ENCODE measurements at regions not wholly inside any gene's neighbourhood (a gene's known extent, or its start where the extent isn't known, plus 50 kb on each side); places are given as distances from the start of the nearest gene placed in this dataset.

DNA sequence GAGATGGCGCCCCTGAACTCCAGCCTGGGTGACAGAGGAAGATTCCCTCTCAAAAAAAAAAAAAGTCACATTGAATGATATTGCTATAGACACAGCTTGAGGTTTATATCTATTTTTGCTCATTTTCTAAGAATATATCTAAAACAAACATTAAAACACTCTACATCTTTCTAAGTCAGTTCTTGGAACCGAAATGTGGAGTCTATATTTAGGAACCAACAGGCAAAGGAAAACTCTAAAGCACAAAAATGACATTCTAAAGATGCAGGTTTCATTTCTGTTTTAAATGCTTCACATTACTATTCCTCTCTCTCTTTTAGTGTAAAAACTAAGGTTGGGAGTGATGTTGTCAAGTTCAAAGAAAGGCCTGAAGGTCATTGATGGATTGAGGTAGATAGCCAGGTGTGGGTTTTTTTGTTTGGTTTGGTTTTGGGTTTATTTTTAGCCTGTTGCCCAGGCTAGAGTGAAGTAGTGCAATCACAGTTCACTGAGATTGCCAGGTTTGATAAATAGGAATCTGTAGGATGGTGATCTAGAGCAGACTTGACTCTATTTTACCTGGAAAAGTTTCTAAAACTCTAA, 194.0 kb upstream of the RBBP8 start:
- H4K20me1 ChIP-seq (ENCODE audit: insufficient read depth): no peaks in the 10 kb centered on the region
- no peak overlapping the region for H3K4me2 ChIP-seq (ENCODE audit: low read length)
- intact Hi-C loops (cut with micrococcal nuclease): no loop called here
- RAD21 ChIA-PET (ENCODE audit: low non-redundant PET in 1 of 2, low total read pairs in 2 of 2, uncharacterized antibody in 2 of 2, unreplicated experiment in 2 of 2): no interaction called here
- no peaks in the 10 kb centered on the region for H3K36me3 ChIP-seq (ENCODE audit: control insufficient read depth in 1 of 2, insufficient read depth in 2 of 2, low read length in 2 of 2)
- H3K4me1 ChIP-seq (ENCODE audit: control insufficient read depth in 1 of 2, insufficient read depth in 2 of 2, low read length in 2 of 2): no peaks in the 10 kb centered on the region
- no TSS peak for BruUV-seq (replicated peaks)
- no peak overlapping the region for H3K27ac ChIP-seq (ENCODE audit: low read depth, low read length)
- TF ChIP-seq ELF1 (IDR thresholded peaks at IDR 0.05; ENCODE audit: borderline replicate concordance, low read depth) (no peak), SP1 (IDR thresholded peaks at IDR 0.05; ENCODE audit: low read depth) (no peak), RAD21 (IDR thresholded peaks at IDR 0.05; ENCODE audit: low read depth) (no peak), EZH2 (IDR thresholded peaks at IDR 0.05) (no peak), POLR2A (IDR thresholded peaks at IDR 0.05; ENCODE audit: borderline replicate concordance, extremely low read depth, insufficient read depth, insufficient read length) (no peak), ZFX (IDR thresholded peaks at IDR 0.05) (no peak), FOSL1 (IDR thresholded peaks at IDR 0.05; ENCODE audit: low read depth) (no peak), POLR2AphosphoS5 (IDR thresholded peaks at IDR 0.05; ENCODE audit: low read depth, low read length) (no peak), TCF7L2 (IDR thresholded peaks at IDR 0.05; ENCODE audit: borderline replicate concordance, extremely low read depth, insufficient read depth, insufficient read length) (no peak), EZH2phosphoT487 (IDR thresholded peaks at IDR 0.05; ENCODE audit: borderline replicate concordance) (no peak), EGR1 (IDR thresholded peaks at IDR 0.05; ENCODE audit: low read depth) (no peak)
- TF ChIP-seq, protein P1, sequence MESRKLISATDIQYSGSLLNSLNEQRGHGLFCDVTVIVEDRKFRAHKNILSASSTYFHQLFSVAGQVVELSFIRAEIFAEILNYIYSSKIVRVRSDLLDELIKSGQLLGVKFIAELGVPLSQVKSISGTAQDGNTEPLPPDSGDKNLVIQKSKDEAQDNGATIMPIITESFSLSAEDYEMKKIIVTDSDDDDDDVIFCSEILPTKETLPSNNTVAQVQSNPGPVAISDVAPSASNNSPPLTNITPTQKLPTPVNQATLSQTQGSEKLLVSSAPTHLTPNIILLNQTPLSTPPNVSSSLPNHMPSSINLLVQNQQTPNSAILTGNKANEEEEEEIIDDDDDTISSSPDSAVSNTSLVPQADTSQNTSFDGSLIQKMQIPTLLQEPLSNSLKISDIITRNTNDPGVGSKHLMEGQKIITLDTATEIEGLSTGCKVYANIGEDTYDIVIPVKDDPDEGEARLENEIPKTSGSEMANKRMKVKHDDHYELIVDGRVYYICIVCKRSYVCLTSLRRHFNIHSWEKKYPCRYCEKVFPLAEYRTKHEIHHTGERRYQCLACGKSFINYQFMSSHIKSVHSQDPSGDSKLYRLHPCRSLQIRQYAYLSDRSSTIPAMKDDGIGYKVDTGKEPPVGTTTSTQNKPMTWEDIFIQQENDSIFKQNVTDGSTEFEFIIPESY (IDR thresholded peaks at IDR 0.05; ENCODE audit: extremely low read depth, insufficient replicate concordance, low read length): no peak
- TF ChIP-seq, protein P2, sequence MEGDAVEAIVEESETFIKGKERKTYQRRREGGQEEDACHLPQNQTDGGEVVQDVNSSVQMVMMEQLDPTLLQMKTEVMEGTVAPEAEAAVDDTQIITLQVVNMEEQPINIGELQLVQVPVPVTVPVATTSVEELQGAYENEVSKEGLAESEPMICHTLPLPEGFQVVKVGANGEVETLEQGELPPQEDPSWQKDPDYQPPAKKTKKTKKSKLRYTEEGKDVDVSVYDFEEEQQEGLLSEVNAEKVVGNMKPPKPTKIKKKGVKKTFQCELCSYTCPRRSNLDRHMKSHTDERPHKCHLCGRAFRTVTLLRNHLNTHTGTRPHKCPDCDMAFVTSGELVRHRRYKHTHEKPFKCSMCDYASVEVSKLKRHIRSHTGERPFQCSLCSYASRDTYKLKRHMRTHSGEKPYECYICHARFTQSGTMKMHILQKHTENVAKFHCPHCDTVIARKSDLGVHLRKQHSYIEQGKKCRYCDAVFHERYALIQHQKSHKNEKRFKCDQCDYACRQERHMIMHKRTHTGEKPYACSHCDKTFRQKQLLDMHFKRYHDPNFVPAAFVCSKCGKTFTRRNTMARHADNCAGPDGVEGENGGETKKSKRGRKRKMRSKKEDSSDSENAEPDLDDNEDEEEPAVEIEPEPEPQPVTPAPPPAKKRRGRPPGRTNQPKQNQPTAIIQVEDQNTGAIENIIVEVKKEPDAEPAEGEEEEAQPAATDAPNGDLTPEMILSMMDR (IDR thresholded peaks at IDR 0.05 in 2 of 3, conservative IDR thresholded peaks at IDR 0.05 in 1 of 3; ENCODE audit: borderline replicate concordance in 1 of 3, insufficient read depth in 1 of 3, low read depth in 2 of 3, low read length in 2 of 3): no peak
- TF ChIP-seq, protein P3, sequence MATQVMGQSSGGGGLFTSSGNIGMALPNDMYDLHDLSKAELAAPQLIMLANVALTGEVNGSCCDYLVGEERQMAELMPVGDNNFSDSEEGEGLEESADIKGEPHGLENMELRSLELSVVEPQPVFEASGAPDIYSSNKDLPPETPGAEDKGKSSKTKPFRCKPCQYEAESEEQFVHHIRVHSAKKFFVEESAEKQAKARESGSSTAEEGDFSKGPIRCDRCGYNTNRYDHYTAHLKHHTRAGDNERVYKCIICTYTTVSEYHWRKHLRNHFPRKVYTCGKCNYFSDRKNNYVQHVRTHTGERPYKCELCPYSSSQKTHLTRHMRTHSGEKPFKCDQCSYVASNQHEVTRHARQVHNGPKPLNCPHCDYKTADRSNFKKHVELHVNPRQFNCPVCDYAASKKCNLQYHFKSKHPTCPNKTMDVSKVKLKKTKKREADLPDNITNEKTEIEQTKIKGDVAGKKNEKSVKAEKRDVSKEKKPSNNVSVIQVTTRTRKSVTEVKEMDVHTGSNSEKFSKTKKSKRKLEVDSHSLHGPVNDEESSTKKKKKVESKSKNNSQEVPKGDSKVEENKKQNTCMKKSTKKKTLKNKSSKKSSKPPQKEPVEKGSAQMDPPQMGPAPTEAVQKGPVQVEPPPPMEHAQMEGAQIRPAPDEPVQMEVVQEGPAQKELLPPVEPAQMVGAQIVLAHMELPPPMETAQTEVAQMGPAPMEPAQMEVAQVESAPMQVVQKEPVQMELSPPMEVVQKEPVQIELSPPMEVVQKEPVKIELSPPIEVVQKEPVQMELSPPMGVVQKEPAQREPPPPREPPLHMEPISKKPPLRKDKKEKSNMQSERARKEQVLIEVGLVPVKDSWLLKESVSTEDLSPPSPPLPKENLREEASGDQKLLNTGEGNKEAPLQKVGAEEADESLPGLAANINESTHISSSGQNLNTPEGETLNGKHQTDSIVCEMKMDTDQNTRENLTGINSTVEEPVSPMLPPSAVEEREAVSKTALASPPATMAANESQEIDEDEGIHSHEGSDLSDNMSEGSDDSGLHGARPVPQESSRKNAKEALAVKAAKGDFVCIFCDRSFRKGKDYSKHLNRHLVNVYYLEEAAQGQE (IDR thresholded peaks at IDR 0.05; ENCODE audit: low read depth): no peak
- no peaks in the 10 kb centered on the region for H3K27me3 ChIP-seq (ENCODE audit: insufficient read depth, low read length)
- CTCF ChIA-PET: no interaction called here
- no peak overlapping the region for H3K9ac ChIP-seq (ENCODE audit: low read length)
- H3K9me2 ChIP-seq (ENCODE audit: insufficient read depth): 0 out of 2 replicates have a peak, but pooled peaks cover 9% of the 10 kb centered on the region
- POLR2A ChIA-PET: no interaction called here
- no peak overlapping the region for H3K4me3 ChIP-seq (replicated peaks in 1 of 2; ENCODE audit: low read depth in 1 of 2, low read length in 2 of 2)
- no peaks in the 10 kb centered on the region for H3K9me3 ChIP-seq (ENCODE audit: control insufficient read depth in 1 of 2, insufficient read depth in 1 of 2, low read depth in 1 of 2, low read length in 2 of 2)
- H3K79me2 ChIP-seq (ENCODE audit: insufficient read depth, low read length): no peaks in the 10 kb centered on the region
- no peak overlapping the region for H2AFZ ChIP-seq (ENCODE audit: low read depth, low read length, poor library complexity, severe bottlenecking)
- DNase-seq (ENCODE audit: low read depth, low spot score) (no peak), ATAC-seq (no peak)

All from HCT116 (cell line).